ENCODE measurements at regions not wholly inside any gene's neighbourhood (a gene's known extent, or its start where the extent isn't known, plus 50 kb on each side); places are given as distances from the start of the nearest gene placed in this dataset.

DNA sequence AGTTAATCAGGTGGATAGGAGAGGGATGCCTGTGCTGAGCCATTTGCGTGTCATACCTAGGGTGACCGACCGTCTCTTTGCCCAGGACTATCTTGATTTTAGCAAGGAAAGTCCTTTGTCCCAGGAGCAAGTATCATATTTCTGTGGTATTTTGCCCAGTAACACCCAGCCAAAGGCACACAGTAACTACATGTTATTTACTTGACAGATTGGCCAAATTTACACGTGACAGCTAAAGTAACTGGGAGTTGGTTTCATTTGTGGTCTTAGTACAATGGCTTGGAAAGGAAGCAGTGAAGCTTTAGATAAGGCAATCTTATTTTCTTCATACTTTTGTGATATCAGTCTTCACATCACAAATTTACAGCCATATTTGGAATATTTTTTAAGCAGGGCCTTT lies 142.1 kb downstream of the JCAD start:
- Mint-ChIP-seq H3K36me3 (ENCODE audit: insufficient read depth in 1 of 3, low read depth in 3 of 3) (no peaks in the 10 kb centered on the region), H3K4me1 (peaks cover 1% of the 10 kb centered on the region in 2 experiments; a peak in 1 of 4 replicates), H3K27ac (no peak overlapping the region), H3K9me3 (no peaks in the 10 kb centered on the region), H3K27me3 (ENCODE audit: low read depth) (peaks cover 19% of the 10 kb centered on the region), H3K4me3 (no peak overlapping the region)
- Histone ChIP-seq H2BK120ac (ENCODE audit: low read depth, low read length, poor library complexity, severe bottlenecking) (no peak overlapping the region), H2BK5ac (ENCODE audit: insufficient read length, low read length) (no peak overlapping the region), H3K14ac (ENCODE audit: insufficient read depth, low read length) (no peak overlapping the region), H3K9me3 (ENCODE audit: control insufficient read depth, low read depth, low read length) (no peaks in the 10 kb centered on the region), H4K5ac (ENCODE audit: insufficient read length, low read depth, low read length) (no peak overlapping the region), H3K23ac (ENCODE audit: insufficient read length, low read depth, low read length) (no peak overlapping the region), H2AK5ac (ENCODE audit: insufficient read length, low read length) (no peak overlapping the region), H3K79me1 (ENCODE audit: insufficient read depth, low read depth, low read length, poor library complexity, severe bottlenecking) (no peaks in the 10 kb centered on the region), H3K4me1 (ENCODE audit: insufficient read depth, low read length) (no peaks in the 10 kb centered on the region), H3K4ac (ENCODE audit: low read depth, low read length) (no peak overlapping the region), H4K8ac (replicated peaks; ENCODE audit: insufficient read length, low read depth, low read length) (no peak overlapping the region), H3K4me2 (ENCODE audit: insufficient read depth, insufficient read length, low read length) (no peak overlapping the region), H3T11ph (ENCODE audit: low read length) (no peak overlapping the region), H3K27me3 (ENCODE audit: insufficient read depth, low read length) (no peaks in the 10 kb centered on the region), H3K18ac (ENCODE audit: insufficient read length, low read depth, low read length) (no peak overlapping the region), H3K23me2 (ENCODE audit: insufficient read length, low read depth, low read length, poor library complexity, severe bottlenecking) (no peaks in the 10 kb centered on the region), H3K56ac (ENCODE audit: insufficient read length, low read depth, low read length) (no peak overlapping the region), H4K91ac (ENCODE audit: insufficient read length, low read depth, low read length) (no peak overlapping the region), H2BK20ac (ENCODE audit: low read depth, low read length, poor library complexity, severe bottlenecking) (no peak overlapping the region), H3K9ac (ENCODE audit: extremely low read depth, insufficient read length, low read length) (no peak overlapping the region), H3K27ac (ENCODE audit: insufficient read length, low read depth, low read length) (no peak overlapping the region), H4K20me1 (ENCODE audit: control insufficient read depth, insufficient read depth, insufficient read length) (no peaks in the 10 kb centered on the region), H2AFZ (ENCODE audit: low read length) (no peak overlapping the region), H2BK12ac (ENCODE audit: insufficient read length, low read depth, low read length) (no peak overlapping the region), H3K79me2 (ENCODE audit: insufficient read depth, low read length) (no peaks in the 10 kb centered on the region), H2BK15ac (ENCODE audit: low read depth, low read length) (no peak overlapping the region)
- TF ChIP-seq, protein P1, sequence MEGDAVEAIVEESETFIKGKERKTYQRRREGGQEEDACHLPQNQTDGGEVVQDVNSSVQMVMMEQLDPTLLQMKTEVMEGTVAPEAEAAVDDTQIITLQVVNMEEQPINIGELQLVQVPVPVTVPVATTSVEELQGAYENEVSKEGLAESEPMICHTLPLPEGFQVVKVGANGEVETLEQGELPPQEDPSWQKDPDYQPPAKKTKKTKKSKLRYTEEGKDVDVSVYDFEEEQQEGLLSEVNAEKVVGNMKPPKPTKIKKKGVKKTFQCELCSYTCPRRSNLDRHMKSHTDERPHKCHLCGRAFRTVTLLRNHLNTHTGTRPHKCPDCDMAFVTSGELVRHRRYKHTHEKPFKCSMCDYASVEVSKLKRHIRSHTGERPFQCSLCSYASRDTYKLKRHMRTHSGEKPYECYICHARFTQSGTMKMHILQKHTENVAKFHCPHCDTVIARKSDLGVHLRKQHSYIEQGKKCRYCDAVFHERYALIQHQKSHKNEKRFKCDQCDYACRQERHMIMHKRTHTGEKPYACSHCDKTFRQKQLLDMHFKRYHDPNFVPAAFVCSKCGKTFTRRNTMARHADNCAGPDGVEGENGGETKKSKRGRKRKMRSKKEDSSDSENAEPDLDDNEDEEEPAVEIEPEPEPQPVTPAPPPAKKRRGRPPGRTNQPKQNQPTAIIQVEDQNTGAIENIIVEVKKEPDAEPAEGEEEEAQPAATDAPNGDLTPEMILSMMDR (conservative IDR thresholded peaks at IDR 0.05): no peak
- no CpG with 5 or more reads among the region's 4 CpGs for WGBS (ENCODE audit: extremely low coverage, insufficient read length, low lambda C conversion rate)
- DNase-seq: no peak
